ENCODE measurements at regions not wholly inside any gene's neighbourhood (a gene's known extent, or its start where the extent isn't known, plus 50 kb on each side); places are given as distances from the start of the nearest gene placed in this dataset.
A peak's percentile ranks its signal among the peaks of the same experiment; 100 is the strongest.

- Histone ChIP-seq H3K36me3 (ENCODE audit: control insufficient read depth, insufficient read depth, low read length) (no peaks in the 10 kb centered on the region), H3K9me3 (ENCODE audit: control insufficient read depth, insufficient read depth, low read length) (peaks cover 5% of the 10 kb centered on the region), H3K27ac (ENCODE audit: low read depth, low read length) (no peak overlapping the region), H3K27me3 (ENCODE audit: control insufficient read depth, insufficient read depth, low read length) (no peaks in the 10 kb centered on the region), H3K4me3 (ENCODE audit: low read depth, low read length) (no peak overlapping the region), H3K4me1 (ENCODE audit: control insufficient read depth, insufficient read depth, low read length) (no peaks in the 10 kb centered on the region)
- no CpG with 5 or more reads among the region's 2 CpGs for WGBS (ENCODE audit: insufficient coverage)
- no peak for DNase-seq (ENCODE audit: low read depth in 4 of 6, low spot score in 6 of 6)
Measured at GRCh38 chr2:153096272-153096671, 377.9 kb downstream of the ARL6IP6 start.

DNA sequence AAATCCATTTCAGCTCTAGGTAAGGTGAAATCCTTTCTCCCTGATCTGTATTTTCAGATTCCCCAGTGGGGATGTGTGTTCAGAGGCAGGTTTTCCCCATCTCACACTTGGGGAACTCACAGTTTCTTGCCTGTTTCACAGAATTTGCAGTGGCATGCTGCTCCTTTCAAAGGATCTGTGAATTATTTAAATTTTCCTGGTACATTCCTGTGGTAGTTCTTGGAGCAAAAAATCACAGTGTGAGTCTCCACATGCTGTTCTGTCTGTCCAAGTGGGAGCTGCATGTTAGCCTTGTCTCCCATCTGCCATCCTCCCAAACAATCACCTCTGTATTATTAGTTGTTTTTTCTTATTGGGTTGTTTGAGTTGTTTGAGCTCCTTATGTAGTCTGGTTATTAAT lies 372.9 kb downstream of the ARL6IP6 start:
- no peaks in the 10 kb centered on the region for H3K27me3 ChIP-seq (ENCODE audit: control insufficient read depth, insufficient read depth, low read length)
- H3K9me3 ChIP-seq (ENCODE audit: control insufficient read depth, insufficient read depth, low read length): peaks cover 5% of the 10 kb centered on the region
- no peak for DNase-seq (ENCODE audit: low read depth in 4 of 6, low spot score in 6 of 6)
- no peak overlapping the region for H3K27ac ChIP-seq (ENCODE audit: low read depth, low read length)
- no peaks in the 10 kb centered on the region for H3K36me3 ChIP-seq (ENCODE audit: control insufficient read depth, insufficient read depth, low read length)
- no peaks in the 10 kb centered on the region for H3K4me1 ChIP-seq (ENCODE audit: control insufficient read depth, insufficient read depth, low read length)
- H3K4me3 ChIP-seq (ENCODE audit: low read depth, low read length): no peak overlapping the region

DNA sequence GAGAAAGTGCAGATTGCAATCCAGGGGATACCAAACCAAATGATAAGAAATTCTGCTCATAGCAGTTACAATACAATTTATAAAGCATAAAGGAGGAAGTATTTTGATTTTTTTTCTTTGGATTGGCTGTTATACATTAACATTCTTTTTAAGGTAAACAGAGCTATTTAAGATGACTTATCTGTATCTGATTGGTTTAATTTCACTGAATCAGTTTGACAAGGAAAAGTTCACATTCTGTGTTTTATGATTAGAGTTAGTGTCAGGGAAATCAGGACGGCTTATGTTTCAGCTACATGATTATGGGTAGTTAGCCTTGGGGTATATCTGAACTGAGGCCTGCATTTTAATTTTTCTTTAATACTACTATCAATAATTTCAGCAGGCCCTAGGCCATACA lies 360.9 kb downstream of the ARL6IP6 start:
- no peak for DNase-seq (ENCODE audit: low read depth in 4 of 6, low spot score in 6 of 6)
- WGBS (ENCODE audit: insufficient coverage): no CpG with 5 or more reads among the region's 1 CpG
- Histone ChIP-seq H3K27ac (ENCODE audit: low read depth, low read length) (no peak overlapping the region), H3K9me3 (ENCODE audit: control insufficient read depth, insufficient read depth, low read length) (no peaks in the 10 kb centered on the region), H3K27me3 (ENCODE audit: control insufficient read depth, insufficient read depth, low read length) (no peaks in the 10 kb centered on the region), H3K4me1 (ENCODE audit: control insufficient read depth, insufficient read depth, low read length) (no peaks in the 10 kb centered on the region), H3K4me3 (ENCODE audit: low read depth, low read length) (no peak overlapping the region), H3K36me3 (ENCODE audit: control insufficient read depth, insufficient read depth, low read length) (no peaks in the 10 kb centered on the region)

- WGBS (ENCODE audit: insufficient coverage): 60% methylated on average over 1 of the region's 2 CpGs
- no peak overlapping the region for H3K27ac ChIP-seq (ENCODE audit: low read depth, low read length)
- no peaks in the 10 kb centered on the region for H3K27me3 ChIP-seq (ENCODE audit: control insufficient read depth, insufficient read depth, low read length)
- no peaks in the 10 kb centered on the region for H3K36me3 ChIP-seq (ENCODE audit: control insufficient read depth, insufficient read depth, low read length)
- no peak overlapping the region for H3K4me3 ChIP-seq (ENCODE audit: low read depth, low read length)
- no peaks in the 10 kb centered on the region for H3K4me1 ChIP-seq (ENCODE audit: control insufficient read depth, insufficient read depth, low read length)
- DNase-seq (ENCODE audit: low read depth in 4 of 6, low spot score in 6 of 6): no peak
- H3K9me3 ChIP-seq (ENCODE audit: control insufficient read depth, insufficient read depth, low read length): no peaks in the 10 kb centered on the region
Measured at GRCh38 chr2:153077311-153077710, 358.9 kb downstream of the ARL6IP6 start.

DNA sequence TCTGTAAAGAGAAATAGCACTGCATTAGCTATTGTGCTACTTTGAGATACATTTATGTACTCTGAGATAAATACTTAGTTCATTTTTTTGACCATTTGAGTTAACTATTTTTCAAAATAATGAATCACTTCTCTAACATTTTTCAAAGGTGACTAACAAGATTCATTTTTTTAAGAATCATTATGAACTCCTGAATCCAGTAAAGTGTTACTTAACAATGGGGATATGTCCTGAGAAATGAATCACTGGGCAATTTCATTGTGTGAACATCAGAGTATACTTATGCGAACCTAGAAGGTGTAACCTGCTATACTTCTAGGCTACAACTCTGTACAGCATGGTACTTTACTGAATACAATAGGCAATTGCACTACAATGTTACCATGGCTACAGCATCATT lies 355.8 kb downstream of the ARL6IP6 start:
- DNase-seq (ENCODE audit: low read depth in 4 of 6, low spot score in 6 of 6): peak in 1 of 6 donors; percentile 21
- H3K36me3 ChIP-seq (ENCODE audit: control insufficient read depth, insufficient read depth, low read length): no peaks in the 10 kb centered on the region
- no CpG with 5 or more reads among the region's 1 CpG for WGBS (ENCODE audit: insufficient coverage)
- H3K9me3 ChIP-seq (ENCODE audit: control insufficient read depth, insufficient read depth, low read length): no peaks in the 10 kb centered on the region
- no peaks in the 10 kb centered on the region for H3K27me3 ChIP-seq (ENCODE audit: control insufficient read depth, insufficient read depth, low read length)
- no peak overlapping the region for H3K4me3 ChIP-seq (ENCODE audit: low read depth, low read length)
- H3K27ac ChIP-seq (ENCODE audit: low read depth, low read length): no peak overlapping the region
- H3K4me1 ChIP-seq (ENCODE audit: control insufficient read depth, insufficient read depth, low read length): no peaks in the 10 kb centered on the region

- no peak overlapping the region for H3K4me3 ChIP-seq (ENCODE audit: low read depth, low read length)
- H3K9me3 ChIP-seq (ENCODE audit: control insufficient read depth, insufficient read depth, low read length): no peaks in the 10 kb centered on the region
- H3K36me3 ChIP-seq (ENCODE audit: control insufficient read depth, insufficient read depth, low read length): no peaks in the 10 kb centered on the region
- no peak overlapping the region for H3K27ac ChIP-seq (ENCODE audit: low read depth, low read length)
- WGBS (ENCODE audit: insufficient coverage): 91% methylated on average over 6 of the region's 8 CpGs
- no peak for DNase-seq (ENCODE audit: low read depth in 4 of 6, low spot score in 6 of 6)
- no peaks in the 10 kb centered on the region for H3K4me1 ChIP-seq (ENCODE audit: control insufficient read depth, insufficient read depth, low read length)
- no peaks in the 10 kb centered on the region for H3K27me3 ChIP-seq (ENCODE audit: control insufficient read depth, insufficient read depth, low read length)
Measured at GRCh38 chr2:153072813-153073212, 354.4 kb downstream of the ARL6IP6 start.

- no peak overlapping the region for H3K4me3 ChIP-seq (ENCODE audit: low read depth, low read length)
- no peak for DNase-seq (ENCODE audit: low read depth in 4 of 6, low spot score in 6 of 6)
- no peaks in the 10 kb centered on the region for H3K27me3 ChIP-seq (ENCODE audit: control insufficient read depth, insufficient read depth, low read length)
- no peak overlapping the region for H3K27ac ChIP-seq (ENCODE audit: low read depth, low read length)
- H3K4me1 ChIP-seq (ENCODE audit: control insufficient read depth, insufficient read depth, low read length): no peaks in the 10 kb centered on the region
- no peaks in the 10 kb centered on the region for H3K36me3 ChIP-seq (ENCODE audit: control insufficient read depth, insufficient read depth, low read length)
- no peaks in the 10 kb centered on the region for H3K9me3 ChIP-seq (ENCODE audit: control insufficient read depth, insufficient read depth, low read length)
- WGBS (ENCODE audit: insufficient coverage): 62% methylated on average over 4 of the region's 6 CpGs
Measured at GRCh38 chr2:153072077-153072476, 353.7 kb downstream of the ARL6IP6 start.

DNA sequence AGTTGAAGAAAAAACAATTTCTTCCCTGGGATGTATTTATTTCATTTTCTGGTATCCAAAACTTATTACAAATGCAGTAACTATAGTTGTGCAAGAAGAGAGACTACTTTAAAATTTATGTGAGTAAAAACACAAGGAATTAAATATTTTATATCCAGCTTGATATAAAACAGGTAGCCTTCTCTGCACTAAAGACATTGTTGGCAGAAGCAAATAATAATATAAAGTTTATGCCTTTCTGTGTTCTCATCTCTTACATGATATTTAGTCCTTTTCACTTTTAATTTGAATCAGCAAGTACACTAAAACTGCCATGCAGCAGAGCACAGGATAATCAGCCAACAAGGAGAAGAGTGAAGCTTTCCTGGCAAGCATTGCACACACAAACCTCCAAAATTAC lies 352.7 kb downstream of the ARL6IP6 start:
- Histone ChIP-seq H3K36me3 (ENCODE audit: control insufficient read depth, insufficient read depth, low read length) (no peaks in the 10 kb centered on the region), H3K4me1 (ENCODE audit: control insufficient read depth, insufficient read depth, low read length) (no peaks in the 10 kb centered on the region), H3K27me3 (ENCODE audit: control insufficient read depth, insufficient read depth, low read length) (no peaks in the 10 kb centered on the region), H3K9me3 (ENCODE audit: control insufficient read depth, insufficient read depth, low read length) (no peaks in the 10 kb centered on the region), H3K27ac (ENCODE audit: low read depth, low read length) (no peak overlapping the region), H3K4me3 (ENCODE audit: low read depth, low read length) (no peak overlapping the region)
- peak in 1 of 6 donors; percentile 9 for DNase-seq (ENCODE audit: low read depth in 4 of 6, low spot score in 6 of 6)

- no peaks in the 10 kb centered on the region for H3K27me3 ChIP-seq (ENCODE audit: control insufficient read depth, insufficient read depth, low read length)
- H3K4me1 ChIP-seq (ENCODE audit: control insufficient read depth, insufficient read depth, low read length): no peaks in the 10 kb centered on the region
- H3K36me3 ChIP-seq (ENCODE audit: control insufficient read depth, insufficient read depth, low read length): no peaks in the 10 kb centered on the region
- H3K9me3 ChIP-seq (ENCODE audit: control insufficient read depth, insufficient read depth, low read length): no peaks in the 10 kb centered on the region
- DNase-seq (ENCODE audit: low read depth in 4 of 6, low spot score in 6 of 6): no peak
- 83% methylated on average over 1 of the region's 2 CpGs for WGBS (ENCODE audit: insufficient coverage)
- H3K27ac ChIP-seq (ENCODE audit: low read depth, low read length): no peak overlapping the region
- H3K4me3 ChIP-seq (ENCODE audit: low read depth, low read length): no peak overlapping the region
Measured at GRCh38 chr2:153068915-153069314, 350.5 kb downstream of the ARL6IP6 start.

- no CpG with 5 or more reads among the region's 2 CpGs for WGBS (ENCODE audit: insufficient coverage)
Measured at GRCh38 chr2:153068052-153068451, 349.6 kb downstream of the ARL6IP6 start.

More at GRCh38 chr2:153068052-153068451, 349.6 kb downstream of the ARL6IP6 start:
- H3K36me3 ChIP-seq (ENCODE audit: control insufficient read depth, insufficient read depth, low read length): no peaks in the 10 kb centered on the region
- no peak overlapping the region for H3K4me3 ChIP-seq (ENCODE audit: low read depth, low read length)
- no peaks in the 10 kb centered on the region for H3K9me3 ChIP-seq (ENCODE audit: control insufficient read depth, insufficient read depth, low read length)
- no peaks in the 10 kb centered on the region for H3K4me1 ChIP-seq (ENCODE audit: control insufficient read depth, insufficient read depth, low read length)
- no peaks in the 10 kb centered on the region for H3K27me3 ChIP-seq (ENCODE audit: control insufficient read depth, insufficient read depth, low read length)
- DNase-seq (ENCODE audit: low read depth in 4 of 6, low spot score in 6 of 6): no peak
- H3K27ac ChIP-seq (ENCODE audit: low read depth, low read length): no peak overlapping the region
